ENCODE measurements at regions not wholly inside any gene's neighbourhood (a gene's known extent, or its start where the extent isn't known, plus 50 kb on each side); places are given as distances from the start of the nearest gene placed in this dataset.
"Not testable (repeated sequence)": the region's sequence is repeated elsewhere in the genome, so short reads cannot be mapped to it uniquely, and the experiment has no call there.

DNA sequence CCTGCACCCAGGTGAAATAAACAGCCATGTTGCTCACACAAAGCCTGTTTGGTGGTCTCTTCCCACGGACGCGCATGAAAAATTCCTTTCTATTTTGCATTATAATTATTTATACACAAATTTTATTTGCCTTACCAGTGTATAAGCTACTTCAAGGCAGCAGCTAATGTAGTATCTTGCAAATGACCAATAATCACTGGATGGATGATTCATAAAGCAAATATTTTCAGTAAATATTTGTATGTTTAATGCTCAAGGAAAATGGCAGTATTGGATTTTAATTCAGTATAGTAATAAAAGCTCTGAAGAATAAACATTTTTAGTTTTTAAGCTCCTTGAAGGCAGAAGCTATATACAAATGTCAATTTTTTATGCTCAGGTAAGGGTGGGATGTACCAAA, 158.7 kb upstream of the NANOGP8 start:
- no peaks in the 10 kb centered on the region for H3K9me3 ChIP-seq (ENCODE audit: control insufficient read depth in 2 of 2, insufficient read depth in 1 of 2, low read length in 1 of 2)
- H3K4me1 ChIP-seq (ENCODE audit: control insufficient read depth in 2 of 2, insufficient read depth in 2 of 2, low read length in 2 of 2), result no peaks in the 10 kb centered on the region
- no peak for DNase-seq (ENCODE audit: low read depth in 6 of 9, low spot score in 9 of 9)
- H3K27ac ChIP-seq (ENCODE audit: low read depth in 1 of 2, low read length in 1 of 2), result no peak overlapping the region
- H3K4me3 ChIP-seq (ENCODE audit: low read length in 2 of 2), result no peak overlapping the region
- H3K27me3 ChIP-seq (ENCODE audit: control insufficient read depth in 2 of 2, insufficient read depth in 1 of 2, low read length in 1 of 2), result no peaks in the 10 kb centered on the region
- WGBS, result 99% methylated on average over 3 of the region's 3 CpGs
- H3K36me3 ChIP-seq (ENCODE audit: control insufficient read depth in 2 of 2, insufficient read depth in 2 of 2, low read length in 1 of 2), result no peaks in the 10 kb centered on the region

DNA sequence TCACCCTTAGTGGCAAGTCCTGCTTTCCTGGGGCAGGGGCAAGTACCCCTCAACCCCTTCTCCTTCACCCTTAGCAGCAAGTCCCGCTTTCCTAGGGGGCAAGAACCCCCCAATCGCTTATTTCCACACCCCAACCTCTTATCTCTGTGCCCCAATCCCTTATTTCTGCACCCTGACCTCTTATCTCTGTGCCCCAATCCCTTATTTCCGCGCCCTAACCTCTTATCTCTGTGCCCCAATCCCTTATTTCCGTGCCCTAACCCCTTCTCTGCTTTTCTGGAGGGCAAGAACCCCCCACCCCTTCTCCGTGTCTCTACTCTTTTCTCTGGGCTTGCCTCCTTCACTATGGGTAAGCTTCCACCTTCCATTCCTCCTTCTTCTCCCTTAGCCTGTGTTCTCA, 154.6 kb upstream of the NANOGP8 start:
- 87% methylated on average over 6 of the region's 6 CpGs for WGBS

DNA sequence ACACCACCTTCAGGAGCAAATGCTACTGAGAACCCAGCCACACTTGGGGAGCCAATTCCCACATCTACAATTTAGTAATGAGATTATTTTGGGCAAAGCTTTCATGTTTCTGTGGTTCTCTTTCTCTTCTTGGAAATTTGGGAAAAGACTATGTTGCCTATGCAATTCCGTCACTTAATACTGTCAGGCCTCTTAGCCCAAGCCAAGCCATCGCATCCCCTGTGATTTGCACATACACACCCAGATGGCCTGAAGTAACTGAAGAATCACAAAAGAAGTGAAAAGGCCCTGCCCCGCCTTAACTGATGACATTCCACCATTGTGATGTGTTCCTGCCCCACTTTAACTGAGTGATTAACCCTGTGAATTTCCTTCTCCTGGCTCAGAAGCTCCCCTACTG, 153.4 kb upstream of the NANOGP8 start:
- H3K36me3 ChIP-seq (ENCODE audit: control insufficient read depth in 2 of 2, insufficient read depth in 2 of 2, low read length in 1 of 2); H3K4me1 ChIP-seq (ENCODE audit: control insufficient read depth in 2 of 2, insufficient read depth in 2 of 2, low read length in 2 of 2); H3K27me3 ChIP-seq (ENCODE audit: control insufficient read depth in 2 of 2, insufficient read depth in 1 of 2, low read length in 1 of 2); H3K4me3 ChIP-seq (ENCODE audit: low read length in 2 of 2); H3K27ac ChIP-seq (ENCODE audit: low read depth in 1 of 2, low read length in 1 of 2); DNase-seq (ENCODE audit: low read depth in 6 of 9, low spot score in 9 of 9); H3K9me3 ChIP-seq (ENCODE audit: control insufficient read depth in 2 of 2, insufficient read depth in 1 of 2, low read length in 1 of 2): not testable (repeated sequence)
- WGBS, result 97% methylated on average over 3 of the region's 3 CpGs

More for the DNA sequence above, 154.6 kb upstream of the NANOGP8 start:
- not testable (repeated sequence) for H3K27ac ChIP-seq (ENCODE audit: low read depth in 1 of 2, low read length in 1 of 2); H3K27me3 ChIP-seq (ENCODE audit: control insufficient read depth in 2 of 2, insufficient read depth in 1 of 2, low read length in 1 of 2); DNase-seq (ENCODE audit: low read depth in 6 of 9, low spot score in 9 of 9); H3K4me3 ChIP-seq (ENCODE audit: low read length in 2 of 2); H3K36me3 ChIP-seq (ENCODE audit: control insufficient read depth in 2 of 2, insufficient read depth in 2 of 2, low read length in 1 of 2); H3K4me1 ChIP-seq (ENCODE audit: control insufficient read depth in 2 of 2, insufficient read depth in 2 of 2, low read length in 2 of 2); H3K9me3 ChIP-seq (ENCODE audit: control insufficient read depth in 2 of 2, insufficient read depth in 1 of 2, low read length in 1 of 2)

DNA sequence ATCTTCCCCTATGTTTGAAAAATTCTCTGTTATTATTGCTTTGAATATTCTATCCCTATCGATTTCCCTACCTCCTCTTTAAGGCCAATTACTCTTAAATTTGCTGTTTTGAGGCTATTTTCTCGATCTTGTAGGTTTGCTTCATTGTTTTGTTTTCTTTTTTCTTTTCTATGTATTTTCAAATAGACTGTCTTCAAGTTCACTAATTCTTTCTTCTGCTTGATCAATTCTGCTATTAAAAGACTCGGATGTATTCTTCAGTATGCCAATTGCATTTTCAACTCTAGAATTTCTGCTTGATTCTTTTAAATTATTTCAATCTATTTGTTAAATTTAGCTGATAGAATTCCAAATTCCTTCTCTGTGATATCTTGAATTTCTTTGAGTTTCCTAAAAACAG, 144.0 kb upstream of the NANOGP8 start:
- no peak for DNase-seq (ENCODE audit: low read depth in 6 of 9, low spot score in 9 of 9)
- Histone ChIP-seq H3K9me3 (ENCODE audit: control insufficient read depth in 2 of 2, insufficient read depth in 1 of 2, low read length in 1 of 2) (peaks cover 0 to 3% of the 10 kb centered on the region in 2 donors), H3K27ac (ENCODE audit: low read depth in 1 of 2, low read length in 1 of 2) (no peak overlapping the region), H3K36me3 (ENCODE audit: control insufficient read depth in 2 of 2, insufficient read depth in 2 of 2, low read length in 1 of 2) (no peaks in the 10 kb centered on the region), H3K4me3 (ENCODE audit: low read length in 2 of 2) (no peak overlapping the region), H3K27me3 (ENCODE audit: control insufficient read depth in 2 of 2, insufficient read depth in 1 of 2, low read length in 1 of 2) (no peaks in the 10 kb centered on the region), H3K4me1 (ENCODE audit: control insufficient read depth in 2 of 2, insufficient read depth in 2 of 2, low read length in 2 of 2) (no peaks in the 10 kb centered on the region)
- 89% methylated on average over 3 of the region's 3 CpGs for WGBS

DNA sequence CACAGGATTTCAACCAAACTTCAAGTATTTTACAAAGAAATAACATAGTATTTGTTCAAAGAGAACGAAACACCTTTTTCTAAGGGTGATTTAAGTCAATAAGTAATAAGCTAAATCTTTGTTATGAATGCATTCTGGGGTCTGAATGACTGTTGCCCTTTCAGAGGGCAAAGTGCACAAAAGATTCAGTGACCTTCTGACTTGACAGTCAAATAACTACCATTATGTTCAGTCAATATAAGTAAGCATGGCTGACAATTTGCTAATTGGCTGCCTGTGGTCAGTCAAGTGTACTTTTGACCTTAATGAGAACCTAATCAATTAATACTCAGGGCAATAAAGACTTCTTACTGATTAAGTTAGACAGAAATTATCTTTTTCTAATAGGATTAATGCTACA, 133.1 kb upstream of the NANOGP8 start:
- DNase-seq (ENCODE audit: low read depth in 6 of 9, low spot score in 9 of 9), result no peak
- Histone ChIP-seq H3K4me3 (ENCODE audit: low read length in 2 of 2) (no peak overlapping the region), H3K27ac (ENCODE audit: low read depth in 1 of 2, low read length in 1 of 2) (no peak overlapping the region), H3K4me1 (ENCODE audit: control insufficient read depth in 2 of 2, insufficient read depth in 2 of 2, low read length in 2 of 2) (no peaks in the 10 kb centered on the region), H3K27me3 (ENCODE audit: control insufficient read depth in 2 of 2, insufficient read depth in 1 of 2, low read length in 1 of 2) (no peaks in the 10 kb centered on the region), H3K36me3 (ENCODE audit: control insufficient read depth in 2 of 2, insufficient read depth in 2 of 2, low read length in 1 of 2) (no peaks in the 10 kb centered on the region), H3K9me3 (ENCODE audit: control insufficient read depth in 2 of 2, insufficient read depth in 1 of 2, low read length in 1 of 2) (no peaks in the 10 kb centered on the region)
- 92% methylated on average over 1 of the region's 1 CpG for WGBS

DNA sequence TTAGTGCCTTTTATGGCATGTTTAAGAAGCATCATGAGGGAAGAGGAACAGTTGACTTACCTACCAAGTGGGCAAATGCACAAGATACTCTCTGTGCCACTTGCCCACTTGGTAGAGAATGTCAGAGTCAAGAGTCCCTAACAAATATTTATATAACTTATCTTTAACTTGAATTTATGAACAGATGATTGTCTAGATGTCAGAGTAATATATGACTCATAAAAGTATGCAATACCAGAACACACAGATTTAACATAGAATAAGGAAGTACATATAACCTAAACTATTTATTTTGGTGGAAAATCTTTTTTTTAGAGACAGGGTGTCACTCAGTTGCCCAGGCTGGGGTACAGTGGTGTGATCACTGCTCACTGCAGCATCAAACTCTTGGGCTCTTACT, 130.0 kb upstream of the NANOGP8 start:
- Histone ChIP-seq H3K4me3 (ENCODE audit: low read length in 2 of 2) (no peak overlapping the region), H3K9me3 (ENCODE audit: control insufficient read depth in 2 of 2, insufficient read depth in 1 of 2, low read length in 1 of 2) (no peaks in the 10 kb centered on the region), H3K27ac (ENCODE audit: low read depth in 1 of 2, low read length in 1 of 2) (no peak overlapping the region), H3K27me3 (ENCODE audit: control insufficient read depth in 2 of 2, insufficient read depth in 1 of 2, low read length in 1 of 2) (no peaks in the 10 kb centered on the region), H3K4me1 (ENCODE audit: control insufficient read depth in 2 of 2, insufficient read depth in 2 of 2, low read length in 2 of 2) (no peaks in the 10 kb centered on the region), H3K36me3 (ENCODE audit: control insufficient read depth in 2 of 2, insufficient read depth in 2 of 2, low read length in 1 of 2) (no peaks in the 10 kb centered on the region)
- no peak for DNase-seq (ENCODE audit: low read depth in 6 of 9, low spot score in 9 of 9)

DNA sequence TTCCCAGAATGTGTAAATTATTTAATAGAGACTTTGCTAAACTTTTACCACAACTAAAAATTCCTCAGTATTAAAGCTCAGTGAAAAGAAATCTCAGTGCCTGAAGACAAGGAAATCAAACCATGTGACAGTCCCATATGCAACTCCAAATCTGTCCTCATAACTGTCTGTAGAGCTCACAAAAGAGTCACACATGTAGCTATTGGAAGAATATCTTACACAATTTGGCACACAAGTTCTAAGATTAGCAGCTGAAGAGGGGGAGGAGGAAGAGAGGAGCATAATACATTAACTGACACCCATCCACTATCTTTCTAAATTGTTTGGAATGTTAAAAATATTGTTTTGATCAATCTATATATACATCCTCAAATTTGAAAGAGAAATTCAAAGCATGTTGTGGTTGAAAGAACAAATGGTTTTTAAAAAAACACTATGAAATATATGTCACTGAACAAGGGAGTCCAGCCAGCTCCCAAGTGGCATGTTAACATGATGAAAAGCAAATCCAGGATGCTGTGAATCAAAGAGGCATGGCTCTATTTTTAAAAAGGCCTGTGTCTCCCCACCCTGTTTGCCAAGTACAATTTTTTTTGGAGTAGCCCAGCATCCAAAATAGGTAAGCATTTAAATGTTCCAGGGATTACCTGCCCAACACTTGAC, 126.3 kb upstream of the NANOGP8 start:
- Histone ChIP-seq H3K9me3 (ENCODE audit: control insufficient read depth in 2 of 2, insufficient read depth in 1 of 2, low read length in 1 of 2) (no peaks in the 10 kb centered on the region), H3K27me3 (ENCODE audit: control insufficient read depth in 2 of 2, insufficient read depth in 1 of 2, low read length in 1 of 2) (no peaks in the 10 kb centered on the region), H3K4me1 (ENCODE audit: control insufficient read depth in 2 of 2, insufficient read depth in 2 of 2, low read length in 2 of 2) (no peaks in the 10 kb centered on the region), H3K36me3 (ENCODE audit: control insufficient read depth in 2 of 2, insufficient read depth in 2 of 2, low read length in 1 of 2) (no peaks in the 10 kb centered on the region), H3K27ac (ENCODE audit: low read depth in 1 of 2, low read length in 1 of 2) (no peak overlapping the region), H3K4me3 (ENCODE audit: low read length in 2 of 2) (no peak overlapping the region)
- DNase-seq (ENCODE audit: low read depth in 6 of 9, low spot score in 9 of 9), result no peak

DNA sequence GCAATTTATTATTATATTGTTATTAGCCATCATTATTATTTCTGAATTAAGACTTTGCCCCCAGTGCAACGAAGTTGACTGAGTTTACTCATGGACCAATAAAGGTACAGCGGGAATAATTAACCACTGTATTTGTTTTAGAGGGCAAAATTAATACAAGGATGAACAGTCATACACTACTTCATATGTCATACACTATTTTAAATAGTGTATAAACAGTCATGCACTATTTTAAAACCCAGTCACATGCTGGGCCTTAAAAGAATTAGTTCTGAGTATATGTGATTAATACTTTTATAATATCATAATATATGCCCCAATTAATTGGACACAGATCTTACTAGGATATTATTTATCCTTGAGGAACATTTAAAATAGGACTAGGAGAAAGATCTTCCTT, 125.3 kb upstream of the NANOGP8 start:
- H3K4me3 ChIP-seq (ENCODE audit: low read length in 2 of 2), result no peak overlapping the region
- H3K4me1 ChIP-seq (ENCODE audit: control insufficient read depth in 2 of 2, insufficient read depth in 2 of 2, low read length in 2 of 2), result no peaks in the 10 kb centered on the region
- H3K27me3 ChIP-seq (ENCODE audit: control insufficient read depth in 2 of 2, insufficient read depth in 1 of 2, low read length in 1 of 2), result no peaks in the 10 kb centered on the region
- DNase-seq (ENCODE audit: low read depth in 6 of 9, low spot score in 9 of 9), result no peak
- H3K9me3 ChIP-seq (ENCODE audit: control insufficient read depth in 2 of 2, insufficient read depth in 1 of 2, low read length in 1 of 2), result no peaks in the 10 kb centered on the region
- no peak overlapping the region for H3K27ac ChIP-seq (ENCODE audit: low read depth in 1 of 2, low read length in 1 of 2)
- 49% methylated on average over 2 of the region's 2 CpGs for WGBS
- H3K36me3 ChIP-seq (ENCODE audit: control insufficient read depth in 2 of 2, insufficient read depth in 2 of 2, low read length in 1 of 2), result no peaks in the 10 kb centered on the region

DNA sequence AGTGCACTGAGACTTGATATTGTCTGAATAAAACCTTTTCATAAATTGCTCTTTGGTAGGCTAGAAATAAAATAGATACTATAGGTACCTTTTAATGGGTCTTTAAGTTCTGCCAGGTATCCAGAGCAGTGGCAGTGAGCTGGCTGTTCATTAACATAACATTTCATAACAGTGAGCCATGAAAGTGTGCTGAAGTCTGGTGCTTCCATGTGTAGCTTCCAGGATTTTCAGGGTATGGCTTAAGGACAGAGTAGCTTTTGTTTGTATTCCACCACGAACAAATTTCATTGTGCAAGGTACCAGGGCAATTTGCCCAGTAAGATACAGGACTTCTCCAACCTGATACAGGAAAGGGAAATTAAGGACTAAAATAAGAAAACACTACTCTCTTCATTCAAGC, 124.7 kb upstream of the NANOGP8 start:
- no peak overlapping the region for H3K4me3 ChIP-seq (ENCODE audit: low read length in 2 of 2)
- no peaks in the 10 kb centered on the region for H3K9me3 ChIP-seq (ENCODE audit: control insufficient read depth in 2 of 2, insufficient read depth in 1 of 2, low read length in 1 of 2)
- DNase-seq (ENCODE audit: low read depth in 6 of 9, low spot score in 9 of 9), result no peak
- WGBS, result 81% methylated on average over 1 of the region's 1 CpG
- no peak overlapping the region for H3K27ac ChIP-seq (ENCODE audit: low read depth in 1 of 2, low read length in 1 of 2)
- H3K36me3 ChIP-seq (ENCODE audit: control insufficient read depth in 2 of 2, insufficient read depth in 2 of 2, low read length in 1 of 2), result no peaks in the 10 kb centered on the region
- no peaks in the 10 kb centered on the region for H3K27me3 ChIP-seq (ENCODE audit: control insufficient read depth in 2 of 2, insufficient read depth in 1 of 2, low read length in 1 of 2)
- H3K4me1 ChIP-seq (ENCODE audit: control insufficient read depth in 2 of 2, insufficient read depth in 2 of 2, low read length in 2 of 2), result no peaks in the 10 kb centered on the region

DNA sequence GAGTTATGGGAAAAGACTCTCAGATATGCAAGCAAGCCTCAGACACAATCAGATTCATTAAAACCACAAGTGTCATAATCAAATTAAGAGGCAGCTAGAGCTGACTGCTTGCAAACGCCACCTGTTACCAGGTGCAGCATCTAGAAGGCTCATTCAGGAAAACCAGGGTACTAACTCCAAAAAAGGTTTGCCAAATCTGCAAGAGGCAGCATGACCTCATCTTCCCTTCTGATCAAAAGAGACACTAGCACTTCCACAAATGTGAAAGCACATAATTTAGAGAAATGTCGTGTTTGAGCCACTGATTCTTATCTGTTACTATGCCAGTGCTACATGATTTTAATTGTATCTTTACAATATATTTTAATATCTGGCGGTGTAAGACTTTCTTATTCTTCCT, 123.3 kb upstream of the NANOGP8 start:
- no peak for DNase-seq (ENCODE audit: low read depth in 6 of 9, low spot score in 9 of 9)
- Histone ChIP-seq H3K36me3 (ENCODE audit: control insufficient read depth in 2 of 2, insufficient read depth in 2 of 2, low read length in 1 of 2) (no peaks in the 10 kb centered on the region), H3K27me3 (ENCODE audit: control insufficient read depth in 2 of 2, insufficient read depth in 1 of 2, low read length in 1 of 2) (no peaks in the 10 kb centered on the region), H3K4me1 (ENCODE audit: control insufficient read depth in 2 of 2, insufficient read depth in 2 of 2, low read length in 2 of 2) (no peaks in the 10 kb centered on the region), H3K27ac (ENCODE audit: low read depth in 1 of 2, low read length in 1 of 2) (no peak overlapping the region), H3K9me3 (ENCODE audit: control insufficient read depth in 2 of 2, insufficient read depth in 1 of 2, low read length in 1 of 2) (no peaks in the 10 kb centered on the region), H3K4me3 (ENCODE audit: low read length in 2 of 2) (no peak overlapping the region)
- WGBS, result 56% methylated on average over 3 of the region's 3 CpGs

All from thymus (tissue), 11 donors.